Upper lobe of left lung (tissue), 6 donors: ENCODE measurements at regions not wholly inside any gene's neighbourhood (a gene's known extent, or its start where the extent isn't known, plus 50 kb on each side); places are given as distances from the start of the nearest gene placed in this dataset.

ENCODE experiments used
- ATAC-seq, 2 donors: fragments of 200-7000 bp; cut with Tn5 transposase; one replicate each; pipeline ENCODE4 v1.9.1; 2022; ENCODE audit warnings: mild to moderate bottlenecking in 2 of 2, moderate library complexity in 2 of 2; ENCODE audit not compliant: low FRiP score in 2 of 2
- DNase-seq, 2 donors: peaks; one replicate each; pipeline ENCODE4 v3.0.0-alpha.2; 2019 to 2020
- H3K27ac ChIP-seq, 4 donors: fragments of 200-600 bp; sonication (generic); one replicate each; pipeline ENCODE4 v1.5.1; 2016 to 2019
- H3K27me3 ChIP-seq, 4 donors: fragments of 200-600 bp; sonication (generic); one replicate each; pipeline ENCODE4 v1.5.1; 2017 to 2019
- H3K36me3 ChIP-seq, 4 donors: fragments of 200-600 bp; sonication (generic); one replicate each; pipeline ENCODE4 v1.5.1; 2016 to 2019
- H3K4me1 ChIP-seq, 4 donors: fragments of 200-600 bp; sonication (generic); one replicate each; pipeline ENCODE4 v1.5.1; 2018 to 2019
- H3K4me3 ChIP-seq, 4 donors: fragments of 200-600 bp; sonication (generic); one replicate each; pipeline ENCODE4 v1.5.1; 2017 to 2019; ENCODE audit warnings: mild to moderate bottlenecking in 2 of 4, moderate library complexity in 1 of 4
- H3K9me3 ChIP-seq, 4 donors: fragments of 200-600 bp; sonication (generic); one replicate each; pipeline ENCODE4 v1.5.1; 2018 to 2019
- CTCF ChIP-seq, 6 experiments: fragments of 450-650 bp in 4 of 6; fragments of 200-600 bp in 2 of 6; sonication (generic) in 2 of 6; IDR thresholded peaks; one replicate each; pipeline ENCODE4 v1.5.1; 2016 to 2019; ENCODE audit warnings: antibody characterized with exemption in 6 of 6
- EP300 ChIP-seq, 4 donors: sonication (generic); formaldehyde crosslinking; IDR thresholded peaks; one replicate each; pipeline ENCODE4 v1.5.1; 2017; ENCODE audit warnings: antibody characterized with exemption in 4 of 4, control low read depth in 2 of 4
- POLR2A ChIP-seq, 4 donors: fragments of 450-650 bp; IDR thresholded peaks; one replicate each; pipeline ENCODE4 v1.5.1; 2016 to 2017; ENCODE audit warnings: antibody characterized with exemption in 4 of 4, mild to moderate bottlenecking in 2 of 4
- POLR2AphosphoS5 ChIP-seq, 2 donors: sonication (generic); formaldehyde crosslinking; IDR thresholded peaks; one replicate each; pipeline ENCODE4 v1.5.1; 2017; ENCODE audit warnings: antibody characterized with exemption in 2 of 2
- WGBS, 2 donors: methylation state at CpG; one replicate each; pipeline ENCODE4 v1.1.5; 2017 to 2018; 5-methylcytosine and 5-hydroxymethylcytosine counted together
- donor health status: DM: no; HTN: no; CAD: no; lungs with moderate emphysema.
- donor health status: DM: no; HTN: yes; CAD: no; lungs with severe emphysema.

DNA sequence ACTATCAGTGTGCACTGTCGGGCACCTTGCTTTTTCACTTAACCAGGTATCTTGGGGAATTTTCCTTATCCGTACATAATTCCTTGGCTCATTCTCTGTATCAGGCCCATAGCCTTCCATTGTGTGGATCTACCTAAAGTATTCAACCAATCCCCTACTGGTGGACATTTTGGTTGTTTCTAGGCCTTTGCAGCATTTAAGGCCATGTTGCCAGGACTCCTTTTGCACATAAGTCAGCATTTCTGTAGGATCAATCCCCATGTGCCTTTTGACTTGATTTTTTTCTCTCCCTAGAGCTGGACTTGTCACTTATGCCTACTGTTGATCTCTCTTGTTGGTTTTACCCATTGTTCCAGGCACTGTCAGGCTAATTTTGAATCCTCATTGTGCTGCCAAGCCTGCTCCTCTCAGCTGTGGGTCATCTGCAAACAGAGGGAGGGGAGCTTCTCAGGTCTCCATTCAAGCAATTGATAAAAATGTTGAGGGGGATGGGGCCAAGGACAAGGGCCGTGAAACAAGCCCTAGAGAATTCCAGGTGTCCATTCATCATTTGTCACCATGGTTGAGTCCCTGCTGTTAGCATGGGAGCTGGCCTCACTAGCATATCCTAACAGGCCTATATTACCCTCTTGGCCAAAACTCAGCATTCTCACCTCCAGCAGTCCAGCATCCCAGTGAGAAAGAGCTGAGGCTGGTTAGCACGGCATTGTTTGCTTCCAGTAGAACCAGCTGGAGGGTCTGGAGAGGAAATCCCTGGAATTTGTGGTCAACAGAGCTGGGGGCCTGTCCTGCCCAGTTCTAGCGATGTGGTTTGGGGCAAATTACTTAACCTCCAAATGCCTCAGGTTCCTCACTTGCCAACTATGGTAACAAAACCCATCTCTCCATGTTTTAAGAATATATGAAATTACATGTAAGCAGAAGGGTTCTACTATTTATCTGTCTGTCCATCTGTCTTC lies 178.4 kb downstream of the MRPL14 start:
- TF ChIP-seq POLR2AphosphoS5 (IDR thresholded peaks at IDR 0.05), result no peak
- no peak for TF ChIP-seq CTCF (IDR thresholded peaks at IDR 0.05)
- TF ChIP-seq POLR2A (IDR thresholded peaks at IDR 0.05), result no peak
- TF ChIP-seq EP300 (IDR thresholded peaks at IDR 0.05), result no peak
- Histone ChIP-seq H3K4me3 (no peak overlapping the region), H3K4me1 (peaks cover 0 to 2% (median 0%) of the 10 kb centered on the region in 4 donors), H3K36me3 (no peaks in the 10 kb centered on the region), H3K9me3 (peaks cover 0 to 14% (median 5%) of the 10 kb centered on the region in 4 donors), H3K27ac (no peak overlapping the region), H3K27me3 (no peaks in the 10 kb centered on the region)
- no peak for ATAC-seq
- WGBS, 2 donors, result 79 to 81% methylated on average over 4 to 5 of the region's 5 CpGs
- DNase-seq, result no peak

DNA sequence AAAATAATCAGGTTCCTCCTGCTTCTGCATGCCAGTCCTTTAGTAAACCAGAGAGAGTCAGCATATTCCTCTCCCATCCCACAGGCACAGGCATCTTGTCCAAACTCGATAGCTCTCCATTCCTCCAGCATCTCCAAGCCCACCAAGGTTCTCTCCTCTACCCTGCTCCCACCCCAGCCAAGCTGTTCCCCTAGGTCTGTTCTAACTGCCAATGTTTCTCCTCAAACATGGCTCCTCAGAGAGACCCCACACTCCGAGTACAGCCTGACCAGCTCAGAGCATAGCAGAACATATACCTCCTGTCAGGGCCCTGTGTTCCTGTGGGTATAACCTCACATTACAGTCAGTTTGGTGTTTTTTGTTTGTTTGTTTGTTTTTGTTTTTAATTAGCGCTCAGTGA lies 177.8 kb downstream of the VEGFA start:
- WGBS, 2 donors, result 89 to 94% methylated on average over 3 of the region's 3 CpGs
- H3K9me3 ChIP-seq, result peaks cover 0 to 14% (median 5%) of the 10 kb centered on the region in 4 donors
- H3K27me3 ChIP-seq, result no peaks in the 10 kb centered on the region
- H3K36me3 ChIP-seq, result no peaks in the 10 kb centered on the region
- no peak for TF ChIP-seq CTCF (IDR thresholded peaks at IDR 0.05)
- TF ChIP-seq POLR2A (IDR thresholded peaks at IDR 0.05), result no peak
- no peak for TF ChIP-seq EP300 (IDR thresholded peaks at IDR 0.05)
- no peak for TF ChIP-seq POLR2AphosphoS5 (IDR thresholded peaks at IDR 0.05)
- peaks cover 0 to 7% (median 0%) of the 10 kb centered on the region in 4 donors for H3K4me1 ChIP-seq
- DNase-seq (no peak), ATAC-seq (no peak)
- H3K4me3 ChIP-seq, result no peak overlapping the region
- H3K27ac ChIP-seq, result no peak overlapping the region

DNA sequence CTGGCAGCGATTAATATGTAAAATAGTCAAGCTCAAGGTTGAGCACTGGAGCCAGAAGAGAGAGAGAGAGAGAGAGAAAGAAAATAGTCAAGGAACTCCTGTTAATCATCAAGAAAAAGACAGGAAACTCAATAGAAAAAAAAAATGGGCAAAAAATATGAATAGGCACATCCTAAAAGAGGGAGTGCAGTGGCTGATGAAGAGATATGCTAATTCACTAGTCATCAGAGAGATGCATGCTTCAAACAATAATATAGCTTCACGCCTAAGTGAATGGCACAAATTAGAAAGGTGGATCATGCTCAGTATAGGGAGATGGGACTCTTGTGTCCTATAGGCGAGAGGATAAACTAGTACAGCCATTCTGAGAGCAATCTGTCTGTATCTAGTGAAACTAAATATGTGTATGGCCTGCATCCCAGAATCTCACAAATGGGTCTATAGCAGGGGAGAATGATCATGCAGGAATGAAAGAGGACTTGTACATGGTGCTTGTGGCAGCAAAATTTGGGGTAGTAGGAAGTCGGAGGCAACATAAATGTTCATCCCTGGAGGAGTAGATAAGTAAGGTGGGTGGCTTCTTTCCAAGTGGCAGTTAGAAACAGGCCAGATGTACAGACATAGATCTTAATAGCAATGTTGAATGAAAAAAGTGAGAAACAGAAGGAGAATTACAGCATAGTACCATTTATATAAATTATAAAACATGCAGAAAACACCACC lies 176.8 kb downstream of the VEGFA start:
- no peak overlapping the region for H3K4me3 ChIP-seq
- H3K36me3 ChIP-seq, result no peaks in the 10 kb centered on the region
- peaks cover 0 to 7% (median 0%) of the 10 kb centered on the region in 4 donors for H3K4me1 ChIP-seq
- WGBS, 2 donors, result 89 to 93% methylated on average over 4 of the region's 4 CpGs
- H3K27me3 ChIP-seq, result no peaks in the 10 kb centered on the region
- TF ChIP-seq EP300 (IDR thresholded peaks at IDR 0.05) (no peak), POLR2A (IDR thresholded peaks at IDR 0.05) (no peak), POLR2AphosphoS5 (IDR thresholded peaks at IDR 0.05) (no peak), CTCF (IDR thresholded peaks at IDR 0.05) (no peak)
- no peak overlapping the region for H3K27ac ChIP-seq
- DNase-seq, result no peak
- no peak for ATAC-seq
- peaks cover 0 to 14% (median 5%) of the 10 kb centered on the region in 4 donors for H3K9me3 ChIP-seq

- Histone ChIP-seq H3K36me3 (no peaks in the 10 kb centered on the region), H3K9me3 (peaks cover 0 to 14% (median 5%) of the 10 kb centered on the region in 4 donors), H3K4me1 (peaks cover 0 to 7% (median 0%) of the 10 kb centered on the region in 4 donors), H3K4me3 (no peak overlapping the region), H3K27ac (no peak overlapping the region), H3K27me3 (no peaks in the 10 kb centered on the region)
- 86 to 89% methylated on average over 2 of the region's 2 CpGs for WGBS, 2 donors
- TF ChIP-seq POLR2A (IDR thresholded peaks at IDR 0.05) (no peak), CTCF (IDR thresholded peaks at IDR 0.05) (no peak), POLR2AphosphoS5 (IDR thresholded peaks at IDR 0.05) (no peak), EP300 (IDR thresholded peaks at IDR 0.05) (no peak)
- DNase-seq, result no peak
- ATAC-seq, result no peak
Observed at GRCh38 chr6:43945768-43946080, 175.7 kb downstream of the VEGFA start.
